Effector memory CD8-positive, alpha-beta T cell (primary cell): ENCODE measurements at regions not wholly inside any gene's neighbourhood (a gene's known extent, or its start where the extent isn't known, plus 50 kb on each side); places are given as distances from the start of the nearest gene placed in this dataset.

Experiments
- ATAC-seq: fragments of 150-1000 bp; cut with Tn5 transposase; replicated peaks from 2 replicates; pipeline ENCODE4 v1.10.0; 2021; ENCODE audit warnings: mild to moderate bottlenecking, moderate library complexity
- DNase-seq, 3 experiments: peaks; one replicate each; pipeline ENCODE4 v3.0.0; 2021
- H3K27ac Mint-ChIP-seq, 2 donors: one replicate each; pipeline ENCODE4 v1.8.0; 2022; ENCODE audit warnings: mild to moderate bottlenecking in 2 of 2, mixed read lengths in 2 of 2, moderate library complexity in 2 of 2
- H3K27me3 Mint-ChIP-seq, 2 donors: one replicate each; pipeline ENCODE4 v1.8.0; 2022; ENCODE audit warnings: mixed read lengths in 2 of 2
- H3K36me3 Mint-ChIP-seq: one replicate; pipeline ENCODE4 v1.8.0; 2022; ENCODE audit warnings: mild to moderate bottlenecking, moderate library complexity, mixed read lengths; ENCODE audit not compliant: insufficient read depth
- H3K4me1 Mint-ChIP-seq, 2 donors: one replicate each; pipeline ENCODE4 v1.8.0; 2022; ENCODE audit warnings: low read depth in 2 of 2, mixed read lengths in 2 of 2
- H3K4me3 Mint-ChIP-seq, 2 donors: one replicate each; pipeline ENCODE4 v1.8.0; 2022; ENCODE audit warnings: mild to moderate bottlenecking in 2 of 2, mixed read lengths in 2 of 2, moderate library complexity in 2 of 2
- H3K9me3 Mint-ChIP-seq, 2 donors: one replicate each; pipeline ENCODE4 v1.8.0; 2022; ENCODE audit warnings: mixed read lengths in 2 of 2

DNA sequence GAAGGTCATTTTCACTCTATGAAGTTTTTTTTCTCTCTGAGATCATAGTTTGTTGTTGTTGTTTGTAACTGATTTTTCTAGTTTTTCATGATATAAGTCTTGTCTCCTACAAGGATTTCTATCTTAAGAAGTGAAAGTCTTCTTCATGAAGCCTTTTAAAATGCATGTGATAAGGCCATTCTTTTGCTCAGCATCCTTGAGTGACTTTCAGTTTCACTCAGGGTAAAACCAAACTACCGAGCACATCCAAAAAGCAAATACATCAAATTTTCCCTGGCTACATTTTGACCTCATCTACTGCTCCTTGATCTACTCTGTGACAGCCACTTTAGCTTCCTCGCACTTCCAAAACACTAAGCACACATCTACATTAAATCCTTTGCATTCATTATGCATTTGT, 580.7 kb downstream of the KCTD8 start:
- Mint-ChIP-seq H3K27ac (no peak overlapping the region), H3K36me3 (no peaks in the 10 kb centered on the region), H3K27me3 (no peaks in the 10 kb centered on the region), H3K4me3 (no peak overlapping the region), H3K9me3 (peaks cover 11 to 29% of the 10 kb centered on the region in 2 donors), H3K4me1 (no peaks in the 10 kb centered on the region)
- DNase-seq, result no peak
- no peak for ATAC-seq

DNA sequence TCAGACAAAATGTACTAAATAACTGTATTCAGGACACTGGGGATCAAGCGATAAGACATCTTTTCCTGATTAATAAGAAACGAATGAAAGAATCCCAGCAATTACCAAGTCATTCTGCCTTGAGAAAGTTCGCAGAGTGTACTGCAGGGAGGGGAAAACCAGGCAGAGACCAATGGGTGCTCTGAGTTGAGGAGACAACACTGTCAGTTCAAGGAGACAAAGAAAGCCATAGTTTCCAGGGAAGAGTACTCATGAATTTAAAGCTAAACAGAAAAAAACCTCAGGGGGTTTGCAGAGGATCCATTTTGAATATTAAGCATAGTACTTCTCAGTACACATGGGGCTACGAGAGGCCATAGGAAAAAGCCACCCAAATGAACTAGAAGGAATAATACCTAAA, 573.0 kb downstream of the KCTD8 start:
- ATAC-seq, result no peak
- H3K9me3 Mint-ChIP-seq, result peaks cover 5 to 8% of the 10 kb centered on the region in 2 donors
- no peaks in the 10 kb centered on the region for H3K36me3 Mint-ChIP-seq
- no peak overlapping the region for H3K4me3 Mint-ChIP-seq
- no peak overlapping the region for H3K27ac Mint-ChIP-seq
- DNase-seq, result no peak
- no peaks in the 10 kb centered on the region for H3K27me3 Mint-ChIP-seq
- H3K4me1 Mint-ChIP-seq, result no peaks in the 10 kb centered on the region

DNA sequence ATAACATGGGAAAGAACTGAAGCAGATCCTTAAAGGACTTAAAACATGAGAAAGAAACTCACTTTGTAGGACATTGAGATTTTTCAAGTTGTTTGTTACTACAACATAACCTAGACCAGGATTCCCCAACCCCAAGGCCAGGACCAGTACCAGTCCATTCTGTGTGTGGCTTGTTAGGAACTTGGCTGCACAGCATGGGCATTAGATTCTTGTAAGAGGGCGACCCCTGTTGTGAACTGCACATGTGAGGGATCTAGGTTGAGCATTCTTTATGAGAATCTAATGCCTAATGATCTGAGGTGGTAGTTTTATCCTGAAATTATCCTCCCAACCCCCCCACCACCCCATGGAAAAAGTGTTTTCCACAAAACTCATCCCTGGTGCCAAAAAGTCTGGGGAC, 566.1 kb downstream of the KCTD8 start:
- Mint-ChIP-seq H3K9me3 (peaks cover 0 to 3% of the 10 kb centered on the region in 2 donors), H3K27me3 (no peaks in the 10 kb centered on the region), H3K36me3 (no peaks in the 10 kb centered on the region), H3K4me1 (no peaks in the 10 kb centered on the region), H3K4me3 (no peak overlapping the region), H3K27ac (no peak overlapping the region)
- DNase-seq, result no peak
- no peak for ATAC-seq

DNA sequence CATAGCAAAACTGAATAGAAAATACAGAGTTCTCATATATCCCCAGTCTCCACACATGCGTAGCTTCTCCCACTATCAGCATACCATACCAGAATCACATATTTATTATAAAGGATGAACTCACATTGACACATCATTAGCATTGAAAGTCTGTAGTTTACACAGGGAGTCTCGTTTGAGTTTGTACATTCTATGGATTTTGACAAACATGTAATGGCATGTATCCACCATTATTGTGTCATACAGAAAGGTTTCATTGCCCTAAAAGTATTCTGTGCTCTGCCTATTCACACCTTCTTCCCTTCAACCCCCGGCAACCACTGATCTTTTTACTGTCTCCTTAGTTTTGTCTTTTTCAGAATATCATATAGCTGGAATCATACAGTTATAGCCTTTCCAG, 562.4 kb downstream of the KCTD8 start:
- no peaks in the 10 kb centered on the region for H3K36me3 Mint-ChIP-seq
- H3K27me3 Mint-ChIP-seq, result no peaks in the 10 kb centered on the region
- DNase-seq, result no peak
- ATAC-seq, result no peak
- peaks cover 0 to 1% of the 10 kb centered on the region in 2 donors for H3K9me3 Mint-ChIP-seq
- no peaks in the 10 kb centered on the region for H3K4me1 Mint-ChIP-seq
- no peak overlapping the region for H3K4me3 Mint-ChIP-seq
- no peak overlapping the region for H3K27ac Mint-ChIP-seq

DNA sequence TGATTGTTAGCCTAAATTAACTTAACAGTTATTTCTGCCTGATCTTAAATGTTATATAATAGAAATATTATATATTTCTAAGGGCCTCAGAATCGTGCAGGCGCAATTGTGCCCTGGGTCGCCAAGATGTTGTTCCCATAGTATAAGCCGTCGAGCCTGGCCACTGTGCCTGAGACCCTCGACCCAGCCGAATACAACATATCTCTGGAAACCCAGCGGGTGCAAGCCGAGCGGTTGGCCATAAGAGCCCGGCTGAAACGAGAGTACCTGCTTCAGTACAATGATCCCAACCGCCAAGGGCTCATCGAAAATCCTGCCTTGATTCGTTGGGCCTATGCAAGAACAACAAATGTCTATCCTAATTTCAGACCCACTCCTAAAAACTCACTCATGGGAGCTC, 549.8 kb downstream of the KCTD8 start:
- ATAC-seq (no peak), DNase-seq (no peak)
- Mint-ChIP-seq H3K36me3 (no peaks in the 10 kb centered on the region), H3K27ac (no peak overlapping the region), H3K9me3 (peaks cover 11 to 18% of the 10 kb centered on the region in 2 donors), H3K4me3 (no peak overlapping the region), H3K4me1 (no peaks in the 10 kb centered on the region), H3K27me3 (no peaks in the 10 kb centered on the region)

DNA sequence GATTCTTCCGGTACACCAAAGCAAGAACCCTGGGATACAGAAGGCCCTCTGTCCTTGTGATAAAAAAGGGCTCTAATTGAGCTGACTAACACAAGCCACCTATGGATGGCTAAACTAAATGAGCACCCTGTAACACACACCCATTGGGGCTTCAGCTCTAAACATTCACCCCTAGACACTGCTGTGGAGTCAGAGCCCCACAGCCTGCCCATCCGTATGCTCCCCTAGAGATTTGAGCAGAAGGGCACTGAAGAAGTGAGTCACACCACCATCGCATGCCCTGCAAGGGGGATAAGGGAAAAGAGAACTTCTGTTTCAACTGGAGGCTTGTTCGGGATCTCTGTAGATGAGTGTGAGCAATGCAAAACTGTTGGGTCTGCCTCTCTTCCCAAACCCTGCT, 545.2 kb downstream of the KCTD8 start:
- H3K27me3 Mint-ChIP-seq, result no peaks in the 10 kb centered on the region
- peaks cover 11 to 14% of the 10 kb centered on the region in 2 donors for H3K9me3 Mint-ChIP-seq
- DNase-seq (no peak), ATAC-seq (no peak)
- no peak overlapping the region for H3K27ac Mint-ChIP-seq
- H3K4me3 Mint-ChIP-seq, result no peak overlapping the region
- H3K4me1 Mint-ChIP-seq, result no peaks in the 10 kb centered on the region
- no peaks in the 10 kb centered on the region for H3K36me3 Mint-ChIP-seq

DNA sequence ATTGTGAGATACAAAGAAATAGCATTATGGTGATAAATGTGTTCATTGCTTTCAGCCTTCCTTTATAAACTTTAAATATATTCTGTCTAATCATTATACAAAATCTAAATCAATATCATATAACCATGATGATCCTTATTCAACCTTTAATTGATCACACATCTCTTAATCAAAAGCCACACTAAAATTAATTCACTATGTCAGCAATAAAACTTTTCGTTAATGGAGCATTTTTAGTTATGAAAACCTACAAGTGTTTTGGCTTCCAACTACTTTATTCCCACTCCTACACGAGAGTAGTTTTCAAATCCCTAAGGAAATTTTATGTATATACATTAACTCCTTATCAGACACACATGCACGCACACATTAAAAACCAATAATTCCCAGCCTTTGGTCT, 530.2 kb downstream of the KCTD8 start:
- Mint-ChIP-seq H3K27me3 (no peaks in the 10 kb centered on the region), H3K9me3 (peaks cover 11 to 15% of the 10 kb centered on the region in 2 donors), H3K4me3 (no peak overlapping the region)

DNA sequence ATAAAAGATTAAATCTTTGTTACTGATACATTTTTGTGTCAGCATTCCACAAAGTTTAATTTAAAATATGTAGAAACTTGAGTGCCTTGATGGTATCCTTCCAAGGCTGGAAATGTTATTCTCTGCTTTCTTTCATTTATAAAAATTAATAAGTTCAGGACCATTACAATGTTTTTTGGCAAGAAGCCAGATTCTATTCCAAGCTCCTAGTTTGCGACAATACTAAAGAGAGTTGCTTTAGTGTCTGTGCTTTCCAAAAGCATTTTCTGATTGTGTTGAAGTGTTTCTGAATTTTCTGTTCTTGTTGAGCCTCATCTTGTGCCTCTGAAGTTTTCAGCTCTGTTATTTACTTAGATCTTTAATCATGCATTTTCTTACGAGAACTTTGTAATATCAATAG, 516.2 kb downstream of the KCTD8 start:
- peaks cover under 1% of the 10 kb centered on the region for H3K36me3 Mint-ChIP-seq
- no peak overlapping the region for H3K4me3 Mint-ChIP-seq
- no peaks in the 10 kb centered on the region for H3K4me1 Mint-ChIP-seq
- no peaks in the 10 kb centered on the region for H3K27me3 Mint-ChIP-seq
- DNase-seq (no peak), ATAC-seq (no peak)
- peaks cover 0 to 14% of the 10 kb centered on the region in 2 donors for H3K9me3 Mint-ChIP-seq
- no peak overlapping the region for H3K27ac Mint-ChIP-seq

More for the DNA sequence above, 530.2 kb downstream of the KCTD8 start:
- DNase-seq, result no peak
- Mint-ChIP-seq H3K36me3 (no peaks in the 10 kb centered on the region), H3K4me1 (no peaks in the 10 kb centered on the region), H3K27ac (no peak overlapping the region)
- ATAC-seq, result no peak

DNA sequence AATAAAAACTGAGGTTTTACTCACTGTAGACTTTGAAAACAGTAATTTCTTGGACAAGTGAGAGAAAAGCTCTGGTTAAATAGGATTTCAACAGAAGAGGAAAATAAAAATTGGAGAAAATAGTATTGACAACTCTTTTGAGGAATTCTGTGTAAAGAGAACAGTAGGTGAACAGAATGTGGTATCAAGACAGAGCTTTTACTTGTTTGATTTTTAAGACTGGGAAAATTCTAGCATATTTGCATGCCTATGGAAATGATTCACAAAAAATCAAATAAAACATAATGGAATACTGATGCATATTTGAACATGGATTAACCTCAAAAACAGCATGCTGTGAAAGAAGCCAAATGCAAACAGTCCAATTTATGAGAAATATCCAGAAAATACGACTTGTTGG, 504.6 kb downstream of the KCTD8 start:
- Mint-ChIP-seq H3K9me3 (peaks cover 4 to 12% of the 10 kb centered on the region in 2 donors), H3K27me3 (no peaks in the 10 kb centered on the region), H3K27ac (no peak overlapping the region), H3K4me1 (no peaks in the 10 kb centered on the region), H3K4me3 (no peak overlapping the region), H3K36me3 (no peaks in the 10 kb centered on the region)
- ATAC-seq (no peak), DNase-seq (no peak)

DNA sequence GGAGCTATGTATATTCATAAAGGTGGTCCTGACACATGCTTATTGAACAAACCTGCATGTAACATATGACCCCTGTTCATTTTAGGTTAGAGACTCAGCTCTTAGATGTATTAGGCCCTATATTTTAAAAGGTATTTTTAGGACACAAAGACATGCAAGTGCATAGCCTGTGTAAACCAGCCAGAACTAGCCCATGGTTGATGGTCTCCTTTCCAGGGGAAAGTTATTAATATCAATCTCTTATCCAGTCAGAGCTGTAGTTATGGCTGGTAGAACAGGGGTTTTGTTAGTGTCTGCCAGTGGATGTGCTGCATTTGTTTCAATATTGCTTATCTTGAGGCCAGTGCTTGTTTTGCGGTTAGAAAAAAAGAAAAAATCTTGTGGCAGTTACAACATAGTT, 488.6 kb downstream of the KCTD8 start:
- no peak for ATAC-seq
- Mint-ChIP-seq H3K4me3 (no peak overlapping the region), H3K9me3 (peaks cover 2 to 8% of the 10 kb centered on the region in 2 donors), H3K27me3 (no peaks in the 10 kb centered on the region), H3K4me1 (no peaks in the 10 kb centered on the region), H3K27ac (no peak overlapping the region), H3K36me3 (no peaks in the 10 kb centered on the region)
- DNase-seq, result no peak

DNA sequence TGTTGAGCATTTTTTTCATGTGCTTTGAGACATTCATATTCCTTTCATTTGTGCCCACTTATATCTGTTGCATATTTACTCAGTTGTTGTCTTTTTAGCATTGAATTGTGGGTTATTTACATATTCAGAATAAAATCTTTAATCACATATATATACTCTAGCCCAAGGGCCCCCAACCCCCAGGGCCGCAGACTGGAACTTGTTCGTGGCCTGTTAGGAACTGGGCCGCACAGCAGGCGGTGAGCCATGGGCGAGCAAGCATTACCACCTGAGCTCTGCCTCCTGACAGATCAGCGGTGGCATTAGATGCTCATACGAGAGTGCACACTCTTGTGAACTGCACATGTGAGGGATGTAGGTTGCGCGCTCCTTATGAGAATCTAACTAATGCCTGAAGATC, 480.6 kb downstream of the KCTD8 start:
- H3K36me3 Mint-ChIP-seq, result no peaks in the 10 kb centered on the region
- H3K27ac Mint-ChIP-seq, result no peak overlapping the region
- no peaks in the 10 kb centered on the region for H3K4me1 Mint-ChIP-seq
- peaks cover 0 to 2% of the 10 kb centered on the region in 2 donors for H3K9me3 Mint-ChIP-seq
- no peak overlapping the region for H3K4me3 Mint-ChIP-seq
- DNase-seq (no peak), ATAC-seq (no peak)
- H3K27me3 Mint-ChIP-seq, result no peaks in the 10 kb centered on the region

DNA sequence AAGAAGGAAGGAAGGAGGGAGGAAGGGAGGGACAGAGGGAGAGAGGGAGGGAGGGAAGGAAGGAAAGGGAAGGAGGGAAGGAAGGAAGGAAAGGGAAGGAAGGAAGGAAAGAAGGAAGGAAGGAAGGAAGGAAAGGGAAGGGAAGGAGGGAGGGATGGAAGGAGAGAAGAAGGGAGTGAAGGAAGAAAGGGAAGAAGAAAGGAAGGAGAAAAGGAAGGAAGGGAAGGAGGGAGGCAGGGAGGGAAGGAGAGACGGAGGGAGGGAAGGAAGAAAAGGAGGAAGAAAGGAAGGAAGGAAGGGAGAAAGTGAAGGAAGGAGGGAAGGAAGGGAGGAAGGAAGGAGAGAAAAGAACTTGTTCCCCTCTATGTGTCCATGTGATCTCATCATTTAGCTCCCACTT, 465.0 kb downstream of the KCTD8 start:
- Mint-ChIP-seq H3K36me3 (no peaks in the 10 kb centered on the region), H3K9me3 (peaks cover 8 to 9% of the 10 kb centered on the region in 2 donors), H3K27ac (no peak overlapping the region), H3K27me3 (no peaks in the 10 kb centered on the region), H3K4me1 (no peaks in the 10 kb centered on the region), H3K4me3 (no peak overlapping the region)
- ATAC-seq (no peak), DNase-seq (no peak)

DNA sequence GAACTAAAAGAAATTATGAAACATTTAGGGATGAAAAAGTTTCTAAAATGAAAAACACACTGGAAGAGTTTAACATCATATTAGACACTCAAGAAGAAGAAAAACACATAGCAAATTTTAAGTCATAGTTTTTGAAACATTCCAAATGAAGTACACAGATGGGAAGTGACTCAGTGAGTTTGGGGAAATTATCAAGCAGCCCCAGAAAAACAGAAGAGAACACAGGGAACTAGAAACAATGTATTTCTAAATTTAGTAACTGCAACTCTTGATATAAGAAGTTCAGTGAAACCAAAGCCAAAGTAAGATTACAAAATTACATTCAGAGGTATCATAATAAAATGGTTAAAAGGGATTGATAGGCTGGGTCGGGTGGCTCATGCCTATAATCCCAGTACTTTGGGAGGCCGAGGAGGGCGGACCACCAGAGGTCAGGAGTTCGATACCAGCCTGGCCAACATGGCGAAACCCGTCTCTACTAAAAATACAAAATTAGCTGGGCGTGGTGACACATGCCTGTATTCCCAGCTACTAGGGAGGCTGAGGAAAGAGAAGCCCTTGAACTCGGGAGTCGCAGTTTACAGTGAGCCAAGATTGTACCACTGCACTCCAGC, 461.2 kb downstream of the KCTD8 start:
- ATAC-seq (no peak), DNase-seq (no peak)
- Mint-ChIP-seq H3K36me3 (no peaks in the 10 kb centered on the region), H3K27me3 (no peaks in the 10 kb centered on the region), H3K27ac (no peak overlapping the region), H3K4me3 (no peak overlapping the region), H3K9me3 (peaks cover 0 to 4% of the 10 kb centered on the region in 2 donors), H3K4me1 (no peaks in the 10 kb centered on the region)

DNA sequence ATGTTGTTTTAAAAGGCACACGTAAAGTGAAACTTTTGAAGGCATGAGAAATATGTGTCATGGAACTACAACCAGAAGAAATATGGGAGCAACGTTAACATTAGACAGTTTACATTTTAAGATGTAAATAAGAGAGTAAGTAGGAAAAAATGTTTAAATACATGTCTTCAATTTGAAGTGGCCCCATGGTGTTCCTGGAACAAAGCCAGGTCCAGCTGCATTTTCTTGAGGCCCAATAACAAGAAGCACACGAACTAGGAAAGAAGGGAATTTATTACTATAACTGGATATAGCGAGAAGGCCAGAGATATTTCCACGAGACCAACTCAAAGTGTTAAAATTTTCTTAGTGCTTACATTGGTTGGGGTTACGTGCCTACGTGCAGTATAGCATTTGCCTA, 458.1 kb downstream of the KCTD8 start:
- H3K27ac Mint-ChIP-seq, result no peak overlapping the region

DNA sequence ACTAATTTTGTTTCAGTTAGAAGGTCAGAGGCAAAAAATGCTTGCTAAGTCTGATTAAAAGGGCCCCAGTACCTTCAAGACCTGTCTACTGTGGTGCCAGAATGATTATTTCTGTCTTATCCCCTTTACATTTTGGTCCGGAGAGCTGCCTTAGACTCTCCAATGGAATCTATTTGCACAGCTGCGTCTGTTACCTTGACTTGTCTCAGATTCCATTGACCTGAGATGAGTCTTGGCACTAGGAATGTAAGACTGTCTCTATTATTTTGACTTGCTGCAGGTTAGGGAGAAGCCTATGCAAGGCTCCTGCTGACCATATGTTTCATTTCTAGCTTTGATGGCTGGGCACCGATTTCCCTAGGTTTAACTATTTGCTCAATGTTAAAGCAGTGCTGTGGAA, 457.6 kb downstream of the KCTD8 start:
- H3K27ac Mint-ChIP-seq, result no peak overlapping the region
- no peaks in the 10 kb centered on the region for H3K4me1 Mint-ChIP-seq
- H3K9me3 Mint-ChIP-seq, result peaks cover 0 to 3% of the 10 kb centered on the region in 2 donors
- no peak overlapping the region for H3K4me3 Mint-ChIP-seq
- H3K27me3 Mint-ChIP-seq, result no peaks in the 10 kb centered on the region
- no peak for DNase-seq
- no peaks in the 10 kb centered on the region for H3K36me3 Mint-ChIP-seq
- ATAC-seq, result no peak

More for the DNA sequence above, 458.1 kb downstream of the KCTD8 start:
- H3K4me3 Mint-ChIP-seq, result no peak overlapping the region
- no peaks in the 10 kb centered on the region for H3K36me3 Mint-ChIP-seq
- no peaks in the 10 kb centered on the region for H3K4me1 Mint-ChIP-seq
- H3K9me3 Mint-ChIP-seq, result peaks cover 0 to 3% of the 10 kb centered on the region in 2 donors
- no peaks in the 10 kb centered on the region for H3K27me3 Mint-ChIP-seq
- DNase-seq (no peak), ATAC-seq (no peak)
